ENCODE measurements at regions not wholly inside any gene's neighbourhood (a gene's known extent, or its start where the extent isn't known, plus 50 kb on each side); places are given as distances from the start of the nearest gene placed in this dataset.

- no peak overlapping the region for H2AFZ ChIP-seq (ENCODE audit: low read depth, low read length)
- no peak overlapping the region for H3K4me2 ChIP-seq (ENCODE audit: insufficient read depth, low read length)
- no peak for FAIRE-seq
Observed at GRCh38 chr5:74257645-74258313, 382.7 kb downstream of the ENC1 start.

GRCh38 chr5:74257060-74257527, 383.4 kb downstream of the ENC1 start:
- no peaks in the 10 kb centered on the region for H3K9me1 ChIP-seq (replicated peaks; ENCODE audit: control insufficient read depth, extremely low read depth, insufficient read depth, low read length)
- no peaks in the 10 kb centered on the region for H3K4me1 ChIP-seq (ENCODE audit: control insufficient read depth, extremely low read depth, insufficient read depth, low read length)
- DNase-seq (ENCODE audit: low read depth, low spot score) = no peak
- no peak overlapping the region for H2AFZ ChIP-seq (ENCODE audit: low read depth, low read length)
- H3K4me3 ChIP-seq (replicated peaks in 1 of 3; ENCODE audit: insufficient read depth in 1 of 3, low read depth in 1 of 3, low read length in 3 of 3) = no peak overlapping the region
- H3K9ac ChIP-seq (replicated peaks; ENCODE audit: extremely low read depth, insufficient read depth, low read length) = no peak overlapping the region
- BruUV-seq (replicated peaks) = no TSS peak
- intact Hi-C loops (cut with micrococcal nuclease) (no loop called here), dilution Hi-C loops (cut with MboI; ENCODE audit: extremely low pct_ligation_motif_present, low sequenced_read_pairs) (no loop called here)
- ChIA-PET CTCF (interaction anchor here (0.8 to 1.8 kb wide), 5 partner anchors 9 to 384 kb away, joined by 3 to 5 read pairs (median 3); partner anchors contain the start of gene ENC1), POLR2A (no interaction called here)
- no peaks in the 10 kb centered on the region for H3K36me3 ChIP-seq (ENCODE audit: control insufficient read depth in 2 of 2, extremely low read depth in 1 of 2, insufficient read depth in 2 of 2, low read length in 2 of 2)
- H3K27ac ChIP-seq (ENCODE audit: insufficient read depth, low read depth, low read length) = no peak overlapping the region
- FAIRE-seq = no peak
- TF ChIP-seq GATA2 (IDR thresholded peaks at IDR 0.05; ENCODE audit: insufficient read depth, insufficient read length, low read depth, low read length) (no peak), MAX (IDR thresholded peaks at IDR 0.05; ENCODE audit: insufficient read depth, insufficient read length) (no peak), POLR2AphosphoS5 (IDR thresholded peaks at IDR 0.05; ENCODE audit: insufficient read depth, low read depth, low read length) (no peak), FOS (IDR thresholded peaks at IDR 0.05; ENCODE audit: borderline replicate concordance, insufficient read depth, low read length) (no peak), CTCF (IDR thresholded peaks at IDR 0.05; ENCODE audit: extremely low read depth in 1 of 2, insufficient read depth in 1 of 2, low read depth in 1 of 2, low read length in 2 of 2) (no peak), JUN (IDR thresholded peaks at IDR 0.05; ENCODE audit: borderline replicate concordance, insufficient read depth, insufficient read length, low read depth) (no peak), POLR2A (IDR thresholded peaks at IDR 0.05; ENCODE audit: low read depth, low read length) (no peak), MYC (IDR thresholded peaks at IDR 0.05; ENCODE audit: low read depth, low read length) (no peak), EZH2 (IDR thresholded peaks at IDR 0.05; ENCODE audit: borderline replicate concordance, low read depth, low read length, severe bottlenecking) (no peak)
- no peaks in the 10 kb centered on the region for H4K20me1 ChIP-seq (replicated peaks; ENCODE audit: control insufficient read depth, extremely low read depth, insufficient read depth, low read length)
- H3K9me3 ChIP-seq (replicated peaks; ENCODE audit: control insufficient read depth, insufficient read depth, low read length) = no peaks in the 10 kb centered on the region
- H3K4me2 ChIP-seq (ENCODE audit: insufficient read depth, low read length) = no peak overlapping the region
- H3K79me2 ChIP-seq (ENCODE audit: control insufficient read depth, insufficient read depth, low read length) = no peaks in the 10 kb centered on the region
- peaks cover 15 to 29% of the 10 kb centered on the region in 2 experiments for H3K27me3 ChIP-seq (ENCODE audit: control insufficient read depth in 2 of 2, insufficient read depth in 2 of 2, low read length in 2 of 2)

More at GRCh38 chr5:74257645-74258313, 382.7 kb downstream of the ENC1 start:
- Histone ChIP-seq H3K27me3 (ENCODE audit: control insufficient read depth in 2 of 2, insufficient read depth in 2 of 2, low read length in 2 of 2) (peaks cover 15 to 29% of the 10 kb centered on the region in 2 experiments), H3K4me1 (ENCODE audit: control insufficient read depth, extremely low read depth, insufficient read depth, low read length) (no peaks in the 10 kb centered on the region), H3K4me3 (replicated peaks in 1 of 3; ENCODE audit: insufficient read depth in 1 of 3, low read depth in 1 of 3, low read length in 3 of 3) (no peak overlapping the region), H3K9ac (replicated peaks; ENCODE audit: extremely low read depth, insufficient read depth, low read length) (no peak overlapping the region), H4K20me1 (replicated peaks; ENCODE audit: control insufficient read depth, extremely low read depth, insufficient read depth, low read length) (no peaks in the 10 kb centered on the region), H3K27ac (ENCODE audit: insufficient read depth, low read depth, low read length) (no peak overlapping the region), H3K9me1 (replicated peaks; ENCODE audit: control insufficient read depth, extremely low read depth, insufficient read depth, low read length) (no peaks in the 10 kb centered on the region), H3K9me3 (replicated peaks; ENCODE audit: control insufficient read depth, insufficient read depth, low read length) (no peaks in the 10 kb centered on the region), H3K36me3 (ENCODE audit: control insufficient read depth in 2 of 2, extremely low read depth in 1 of 2, insufficient read depth in 2 of 2, low read length in 2 of 2) (no peaks in the 10 kb centered on the region), H3K79me2 (ENCODE audit: control insufficient read depth, insufficient read depth, low read length) (no peaks in the 10 kb centered on the region)
- ChIA-PET CTCF (interaction anchor here (0.6 to 1.8 kb wide), 8 partner anchors 9 to 383 kb away, joined by 3 to 5 read pairs (median 3); partner anchors contain the start of gene ENC1), POLR2A (no interaction called here)
- TF ChIP-seq JUN (IDR thresholded peaks at IDR 0.05; ENCODE audit: borderline replicate concordance, insufficient read depth, insufficient read length, low read depth) (no peak), EZH2 (IDR thresholded peaks at IDR 0.05; ENCODE audit: borderline replicate concordance, low read depth, low read length, severe bottlenecking) (peak; percentile 30)
- no TSS peak for BruUV-seq (replicated peaks)
- dilution Hi-C loops (cut with MboI; ENCODE audit: extremely low pct_ligation_motif_present, low sequenced_read_pairs) = no loop called here
- intact Hi-C loops (cut with micrococcal nuclease) = no loop called here
- no peak for DNase-seq (ENCODE audit: low read depth, low spot score)

All from endothelial cell of umbilical vein (primary cell).